ENCODE measurements at regions not wholly inside any gene's neighbourhood (a gene's known extent, or its start where the extent isn't known, plus 50 kb on each side); places are given as distances from the start of the nearest gene placed in this dataset.
"Not testable (repeated sequence)": the region's sequence is repeated elsewhere in the genome, so short reads cannot be mapped to it uniquely, and the experiment has no call there.

- DNase-seq (ENCODE audit: insufficient read length, low spot score, missing footprints), result no peak
Measured at GRCh38 chr4:37555322-37555721, 130.9 kb downstream of the RELL1 start.

DNA sequence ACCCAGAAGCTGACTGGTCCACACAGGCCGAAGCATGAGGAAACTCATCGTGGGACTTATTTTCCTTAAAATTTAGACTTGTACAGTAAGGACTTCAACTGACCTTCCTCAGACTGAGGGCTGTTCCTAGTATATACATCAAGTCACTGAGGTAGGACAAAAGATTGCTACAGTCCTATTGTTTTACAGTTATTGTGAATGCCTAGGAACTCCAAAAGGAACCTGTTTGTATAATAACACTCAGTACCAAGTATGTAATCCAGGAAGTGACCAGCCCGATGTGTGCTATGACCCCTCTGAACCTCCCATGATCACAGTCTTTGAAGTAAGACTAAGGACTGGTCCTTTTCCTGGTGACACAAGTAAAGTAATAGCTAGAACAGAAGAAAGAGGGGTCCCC, 136.3 kb downstream of the RELL1 start:
- not testable (repeated sequence) for H3K27ac ChIP-seq (ENCODE audit: low read depth, low read length); H3K9me3 ChIP-seq (ENCODE audit: low read depth, low read length); H2AFZ ChIP-seq (ENCODE audit: low read length); H4K20me1 ChIP-seq (ENCODE audit: insufficient read depth, low read length); H3K79me2 ChIP-seq (ENCODE audit: insufficient read depth, low read length); H3K4me2 ChIP-seq (ENCODE audit: insufficient read depth, low read length); H3K36me3 ChIP-seq (ENCODE audit: insufficient read depth, low read length); H3K27me3 ChIP-seq (ENCODE audit: insufficient read depth, low read length); DNase-seq (ENCODE audit: insufficient read length, low spot score, missing footprints); H3K4me3 ChIP-seq (ENCODE audit: insufficient read depth, low read length)
- H3K4me1 ChIP-seq (ENCODE audit: insufficient read depth, low read length), result peaks cover 10% of the 10 kb centered on the region

More at GRCh38 chr4:37555322-37555721, 130.9 kb downstream of the RELL1 start:
- Histone ChIP-seq H3K9me3 (ENCODE audit: low read depth, low read length) (no peaks in the 10 kb centered on the region), H3K4me2 (ENCODE audit: insufficient read depth, low read length) (no peak overlapping the region), H3K4me3 (ENCODE audit: insufficient read depth, low read length) (no peak overlapping the region), H3K27me3 (ENCODE audit: insufficient read depth, low read length) (peaks cover 6% of the 10 kb centered on the region), H4K20me1 (ENCODE audit: insufficient read depth, low read length) (no peaks in the 10 kb centered on the region), H3K79me2 (ENCODE audit: insufficient read depth, low read length) (no peaks in the 10 kb centered on the region), H3K36me3 (ENCODE audit: insufficient read depth, low read length) (no peaks in the 10 kb centered on the region), H3K27ac (ENCODE audit: low read depth, low read length) (no peak overlapping the region), H2AFZ (ENCODE audit: low read length) (no peak overlapping the region), H3K4me1 (ENCODE audit: insufficient read depth, low read length) (no peaks in the 10 kb centered on the region)
- TF ChIP-seq, protein P1, sequence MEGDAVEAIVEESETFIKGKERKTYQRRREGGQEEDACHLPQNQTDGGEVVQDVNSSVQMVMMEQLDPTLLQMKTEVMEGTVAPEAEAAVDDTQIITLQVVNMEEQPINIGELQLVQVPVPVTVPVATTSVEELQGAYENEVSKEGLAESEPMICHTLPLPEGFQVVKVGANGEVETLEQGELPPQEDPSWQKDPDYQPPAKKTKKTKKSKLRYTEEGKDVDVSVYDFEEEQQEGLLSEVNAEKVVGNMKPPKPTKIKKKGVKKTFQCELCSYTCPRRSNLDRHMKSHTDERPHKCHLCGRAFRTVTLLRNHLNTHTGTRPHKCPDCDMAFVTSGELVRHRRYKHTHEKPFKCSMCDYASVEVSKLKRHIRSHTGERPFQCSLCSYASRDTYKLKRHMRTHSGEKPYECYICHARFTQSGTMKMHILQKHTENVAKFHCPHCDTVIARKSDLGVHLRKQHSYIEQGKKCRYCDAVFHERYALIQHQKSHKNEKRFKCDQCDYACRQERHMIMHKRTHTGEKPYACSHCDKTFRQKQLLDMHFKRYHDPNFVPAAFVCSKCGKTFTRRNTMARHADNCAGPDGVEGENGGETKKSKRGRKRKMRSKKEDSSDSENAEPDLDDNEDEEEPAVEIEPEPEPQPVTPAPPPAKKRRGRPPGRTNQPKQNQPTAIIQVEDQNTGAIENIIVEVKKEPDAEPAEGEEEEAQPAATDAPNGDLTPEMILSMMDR (IDR thresholded peaks at IDR 0.05; ENCODE audit: extremely low read depth, low read depth, low read length), result no peak

GRCh38 chr4:37549041-37549440, 137.1 kb downstream of the RELL1 start:
- no peak for DNase-seq (ENCODE audit: insufficient read length, low spot score, missing footprints)
- no peaks in the 10 kb centered on the region for H3K27me3 ChIP-seq (ENCODE audit: insufficient read depth, low read length)
- H3K27ac ChIP-seq (ENCODE audit: low read depth, low read length), result no peak overlapping the region
- no peaks in the 10 kb centered on the region for H4K20me1 ChIP-seq (ENCODE audit: insufficient read depth, low read length)
- H3K4me2 ChIP-seq (ENCODE audit: insufficient read depth, low read length), result peak overlapping the region; percentile 28
- H3K9me3 ChIP-seq (ENCODE audit: low read depth, low read length), result no peaks in the 10 kb centered on the region
- no peak overlapping the region for H2AFZ ChIP-seq (ENCODE audit: low read length)
- TF ChIP-seq, protein P1 (IDR thresholded peaks at IDR 0.05; ENCODE audit: extremely low read depth, low read depth, low read length), result no peak
- H3K36me3 ChIP-seq (ENCODE audit: insufficient read depth, low read length), result no peaks in the 10 kb centered on the region
- no peaks in the 10 kb centered on the region for H3K79me2 ChIP-seq (ENCODE audit: insufficient read depth, low read length)
- H3K4me1 ChIP-seq (ENCODE audit: insufficient read depth, low read length), result peaks cover 10% of the 10 kb centered on the region
- no peak overlapping the region for H3K4me3 ChIP-seq (ENCODE audit: insufficient read depth, low read length)

- H3K27me3 ChIP-seq (ENCODE audit: insufficient read depth, low read length), result no peaks in the 10 kb centered on the region
- H3K36me3 ChIP-seq (ENCODE audit: insufficient read depth, low read length), result no peaks in the 10 kb centered on the region
Measured at GRCh38 chr4:37546586-37546985, 139.6 kb downstream of the RELL1 start.

More at GRCh38 chr4:37546586-37546985, 139.6 kb downstream of the RELL1 start:
- TF ChIP-seq, protein P1 (IDR thresholded peaks at IDR 0.05; ENCODE audit: extremely low read depth, low read depth, low read length), result no peak
- peaks cover 10% of the 10 kb centered on the region for H3K4me1 ChIP-seq (ENCODE audit: insufficient read depth, low read length)
- H3K4me3 ChIP-seq (ENCODE audit: insufficient read depth, low read length), result no peak overlapping the region
- DNase-seq (ENCODE audit: insufficient read length, low spot score, missing footprints), result no peak
- H2AFZ ChIP-seq (ENCODE audit: low read length), result no peak overlapping the region
- H3K4me2 ChIP-seq (ENCODE audit: insufficient read depth, low read length), result no peak overlapping the region
- H3K79me2 ChIP-seq (ENCODE audit: insufficient read depth, low read length), result no peaks in the 10 kb centered on the region
- H3K9me3 ChIP-seq (ENCODE audit: low read depth, low read length), result no peaks in the 10 kb centered on the region
- H4K20me1 ChIP-seq (ENCODE audit: insufficient read depth, low read length), result no peaks in the 10 kb centered on the region
- H3K27ac ChIP-seq (ENCODE audit: low read depth, low read length), result no peak overlapping the region

Data from osteoblast (primary cell).